A673 (cell line): ENCODE measurements at regions not wholly inside any gene's neighbourhood (a gene's known extent, or its start where the extent isn't known, plus 50 kb on each side); places are given as distances from the start of the nearest gene placed in this dataset.

Source experiments
- BruUV-seq: library from RNA; stranded (reverse); fragments of 400-500 nt; replicated peaks from 2 replicates; lab custom pipeline; 2021; lab: Mats Ljungman, UMichigan
- CTCF ChIA-PET: fragments of 300-600 bp; sonication (Branson Sonifier 250); formaldehyde crosslinking; loops from one replicate; lab custom pipeline; 2022; ENCODE audit warnings: antibody characterized with exemption; lab: Charles Lee
- POLR2A ChIA-PET: fragments of 300-600 bp; sonication (Branson Sonifier 250); formaldehyde crosslinking; loops from one replicate; lab custom pipeline; 2022; ENCODE audit warnings: antibody characterized with exemption; ENCODE audit not compliant: low non-redundant PET; lab: Charles Lee
- DNase-seq: peaks from one replicate; pipeline ENCODE4 v3.0.0-alpha.2; 2015; ENCODE audit warnings: low spot score
- H3K27ac ChIP-seq: fragments of 200-600 bp; sonication (generic); 2 replicates; pipeline ENCODE4 v1.5.1; 2016; ENCODE audit warnings: mixed run types, low read depth, mild to moderate bottlenecking, mixed read lengths, antibody characterized with exemption, low read length; ENCODE audit not compliant: poor library complexity, severe bottlenecking
- H3K27me3 ChIP-seq: fragments of 200-600 bp; sonication (generic); replicated peaks from 2 replicates; pipeline ENCODE4 v1.6.1; 2017; ENCODE audit warnings: mixed run types, low read depth, mild to moderate bottlenecking, mixed read lengths, antibody characterized with exemption, low read length; ENCODE audit not compliant: insufficient read depth, poor library complexity
- H3K36me3 ChIP-seq: fragments of 200-600 bp; sonication (generic); 2 replicates; pipeline ENCODE4 v1.6.1; 2016; ENCODE audit warnings: mixed run types, mild to moderate bottlenecking, mixed read lengths, antibody characterized with exemption, low read length; ENCODE audit not compliant: insufficient read depth, poor library complexity, severe bottlenecking
- H3K4me1 ChIP-seq: fragments of 200-600 bp; sonication (generic); 2 replicates; pipeline ENCODE4 v1.6.1; 2017; ENCODE audit warnings: mixed run types, mild to moderate bottlenecking, mixed read lengths, antibody characterized with exemption, low read length; ENCODE audit not compliant: insufficient read depth, poor library complexity, severe bottlenecking
- H3K4me3 ChIP-seq: fragments of 200-600 bp; sonication (generic); 2 replicates; pipeline ENCODE4 v1.5.1; 2016; ENCODE audit warnings: low read depth, mixed run types, mild to moderate bottlenecking, mixed read lengths, low read length; ENCODE audit not compliant: poor library complexity, severe bottlenecking
- H3K9me3 ChIP-seq: fragments of 200-600 bp; sonication (generic); 2 replicates; pipeline ENCODE4 v1.6.1; 2016; ENCODE audit warnings: mixed run types, low read depth, mild to moderate bottlenecking, mixed read lengths, antibody characterized with exemption, low read length; ENCODE audit not compliant: poor library complexity, severe bottlenecking
- EZH2 ChIP-seq: fragments of 200-600 bp; sonication (generic); IDR thresholded peaks from 2 replicates; pipeline ENCODE4 v1.6.1; 2017; ENCODE audit warnings: borderline replicate concordance, low read depth, mild to moderate bottlenecking, mixed read lengths, antibody characterized with exemption, low read length; ENCODE audit not compliant: poor library complexity, severe bottlenecking
- intact Hi-C: fragments of 100-400 bp; cut with micrococcal nuclease; formaldehyde crosslinking; loops from one replicate; pipeline ENCODE4 v1.10.0; 2022; ENCODE audit not compliant: unreplicated experiment
- TF ChIP-seq, protein P1 (sequence below): fragments of 300-800, 200-600 bp; sonication (generic); conservative IDR thresholded peaks from 2 replicates; pipeline ENCODE4 v1.5.1; 2017; ENCODE audit warnings: low read depth, mild to moderate bottlenecking, antibody characterized with exemption, low read length, moderate library complexity, mixed read lengths

DNA sequence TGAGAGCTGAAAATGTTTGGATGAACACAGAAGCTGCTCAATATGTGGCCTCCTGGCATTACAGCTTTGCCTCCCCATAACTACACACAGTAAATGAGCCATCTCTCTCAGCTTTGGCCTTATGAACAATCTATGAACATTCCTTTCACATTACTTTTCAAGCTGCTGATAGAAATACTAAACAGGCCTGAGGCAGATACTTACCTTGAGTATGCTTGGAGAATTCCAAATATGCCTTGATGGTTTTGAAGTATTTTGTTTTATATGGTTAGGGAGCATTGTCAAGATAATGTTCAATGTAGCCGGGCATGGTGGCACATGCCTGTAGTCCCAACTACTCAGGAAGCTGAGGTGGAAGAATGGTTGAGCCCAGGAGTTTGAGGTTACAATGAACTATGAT is 104.5 kb downstream of the CD24 start:
- BruUV-seq, result no TSS peak
- CTCF ChIA-PET, result no interaction called here

GRCh38 chr6:106869203-106869602 is 105.3 kb downstream of the CD24 start:
- H3K27ac ChIP-seq, result no peak overlapping the region
- H3K4me3 ChIP-seq, result no peak overlapping the region
- no peaks in the 10 kb centered on the region for H3K36me3 ChIP-seq
- BruUV-seq, result no TSS peak
- intact Hi-C loops, result no loop called here
- POLR2A ChIA-PET, result no interaction called here
- no peaks in the 10 kb centered on the region for H3K4me1 ChIP-seq
- DNase-seq, result no peak
- no peaks in the 10 kb centered on the region for H3K9me3 ChIP-seq
- CTCF ChIA-PET, result no interaction called here
- no peaks in the 10 kb centered on the region for H3K27me3 ChIP-seq
- TF ChIP-seq EZH2, result no peak
- TF ChIP-seq, protein P1, sequence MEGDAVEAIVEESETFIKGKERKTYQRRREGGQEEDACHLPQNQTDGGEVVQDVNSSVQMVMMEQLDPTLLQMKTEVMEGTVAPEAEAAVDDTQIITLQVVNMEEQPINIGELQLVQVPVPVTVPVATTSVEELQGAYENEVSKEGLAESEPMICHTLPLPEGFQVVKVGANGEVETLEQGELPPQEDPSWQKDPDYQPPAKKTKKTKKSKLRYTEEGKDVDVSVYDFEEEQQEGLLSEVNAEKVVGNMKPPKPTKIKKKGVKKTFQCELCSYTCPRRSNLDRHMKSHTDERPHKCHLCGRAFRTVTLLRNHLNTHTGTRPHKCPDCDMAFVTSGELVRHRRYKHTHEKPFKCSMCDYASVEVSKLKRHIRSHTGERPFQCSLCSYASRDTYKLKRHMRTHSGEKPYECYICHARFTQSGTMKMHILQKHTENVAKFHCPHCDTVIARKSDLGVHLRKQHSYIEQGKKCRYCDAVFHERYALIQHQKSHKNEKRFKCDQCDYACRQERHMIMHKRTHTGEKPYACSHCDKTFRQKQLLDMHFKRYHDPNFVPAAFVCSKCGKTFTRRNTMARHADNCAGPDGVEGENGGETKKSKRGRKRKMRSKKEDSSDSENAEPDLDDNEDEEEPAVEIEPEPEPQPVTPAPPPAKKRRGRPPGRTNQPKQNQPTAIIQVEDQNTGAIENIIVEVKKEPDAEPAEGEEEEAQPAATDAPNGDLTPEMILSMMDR, result no peak

More for the DNA sequence above, 104.5 kb downstream of the CD24 start:
- POLR2A ChIA-PET, result no interaction called here
- no peak overlapping the region for H3K27ac ChIP-seq
- intact Hi-C loops, result no loop called here
- no peaks in the 10 kb centered on the region for H3K36me3 ChIP-seq
- H3K4me3 ChIP-seq, result no peak overlapping the region
- H3K4me1 ChIP-seq, result no peaks in the 10 kb centered on the region
- TF ChIP-seq, protein P1, result no peak
- TF ChIP-seq EZH2, result no peak
- DNase-seq, result no peak
- H3K9me3 ChIP-seq, result no peaks in the 10 kb centered on the region
- no peaks in the 10 kb centered on the region for H3K27me3 ChIP-seq

DNA sequence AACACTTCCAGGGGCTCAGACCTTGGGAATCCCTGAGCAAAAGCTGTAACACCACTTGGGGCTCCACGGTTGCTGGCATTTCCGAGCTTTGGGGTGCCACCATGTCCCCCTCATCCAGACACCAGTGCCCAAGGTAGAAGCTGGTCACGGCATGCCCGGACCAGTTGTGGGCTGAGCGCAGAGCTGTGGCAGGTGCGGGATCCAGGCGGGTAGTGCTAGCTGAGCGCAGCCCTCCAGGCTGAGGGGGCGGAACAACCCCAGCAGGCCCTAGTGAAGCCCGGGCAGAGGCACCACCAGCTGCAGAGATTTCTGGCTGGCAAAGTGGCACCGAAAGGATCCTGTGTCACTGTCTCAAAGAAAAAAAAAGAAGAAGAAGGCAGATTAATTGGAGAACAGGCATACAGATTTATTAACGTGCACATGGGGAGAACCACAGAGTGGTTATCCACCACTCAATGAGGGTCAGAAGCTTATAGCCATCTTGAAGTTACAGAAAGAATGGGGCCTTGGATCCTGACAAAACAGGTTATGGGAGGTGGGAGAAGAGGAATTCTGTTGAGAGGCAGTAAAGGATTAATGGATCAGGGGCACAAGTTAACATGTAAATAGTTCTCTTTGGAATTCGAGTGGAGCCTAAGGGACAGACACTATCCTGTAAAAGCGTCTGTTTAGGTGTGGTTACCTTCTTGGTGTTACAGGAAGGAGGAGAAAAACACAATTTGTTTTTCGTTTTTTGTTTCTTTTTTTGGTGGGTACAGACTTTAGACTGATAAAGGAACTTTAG is 107.5 kb downstream of the CD24 start:
- Histone ChIP-seq H3K4me3 (no peak overlapping the region), H3K9me3 (peaks cover 4% of the 10 kb centered on the region), H3K27me3 (no peaks in the 10 kb centered on the region), H3K4me1 (no peaks in the 10 kb centered on the region), H3K36me3 (no peaks in the 10 kb centered on the region), H3K27ac (no peak overlapping the region)
- TF ChIP-seq EZH2, result no peak
- TF ChIP-seq, protein P1, result no peak
- DNase-seq, result no peak
- ChIA-PET CTCF (interaction anchor here (0.7 kb wide), 1 partner anchor 465 kb away, joined by 3 read pairs; no protein-coding TSS in a partner anchor), POLR2A (no interaction called here)
- no TSS peak for BruUV-seq
- intact Hi-C loops, result no loop called here
